ENCODE measurements at regions not wholly inside any gene's neighbourhood (a gene's known extent, or its start where the extent isn't known, plus 50 kb on each side); places are given as distances from the start of the nearest gene placed in this dataset.

DNA sequence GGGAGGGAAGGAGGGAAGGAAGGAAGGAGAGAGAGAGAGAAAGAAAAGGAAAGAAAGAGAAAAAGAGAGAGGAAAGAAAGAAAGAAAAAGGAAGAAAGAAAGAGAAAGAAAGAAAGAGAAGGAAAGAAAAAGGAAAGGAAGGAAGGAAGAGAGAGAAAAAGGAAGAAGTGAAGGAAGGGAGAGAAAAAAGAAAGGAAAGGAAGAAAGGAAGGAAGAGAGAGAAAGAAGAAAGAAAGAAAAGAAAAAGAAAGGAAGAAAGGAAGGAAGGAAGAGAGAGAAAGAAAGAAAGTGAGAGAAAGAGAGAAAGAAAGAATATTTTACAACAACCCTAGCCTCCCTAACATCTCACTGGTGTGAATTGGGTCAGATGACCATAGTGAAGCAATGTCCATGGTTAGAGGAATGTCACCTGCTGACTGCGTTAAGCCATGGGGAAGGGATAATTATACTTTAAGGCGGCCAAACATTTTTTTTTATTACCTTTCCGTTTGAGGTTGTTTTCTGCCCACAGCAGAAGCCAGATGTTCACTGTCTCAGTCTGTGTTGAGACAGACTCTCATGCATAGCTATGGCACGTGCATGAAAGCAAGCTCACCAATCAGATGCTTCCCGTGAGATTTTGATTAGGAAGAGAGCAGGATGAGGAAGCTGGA, 76.4 kb downstream of the SNRPE start:
- TF ChIP-seq, protein P1, sequence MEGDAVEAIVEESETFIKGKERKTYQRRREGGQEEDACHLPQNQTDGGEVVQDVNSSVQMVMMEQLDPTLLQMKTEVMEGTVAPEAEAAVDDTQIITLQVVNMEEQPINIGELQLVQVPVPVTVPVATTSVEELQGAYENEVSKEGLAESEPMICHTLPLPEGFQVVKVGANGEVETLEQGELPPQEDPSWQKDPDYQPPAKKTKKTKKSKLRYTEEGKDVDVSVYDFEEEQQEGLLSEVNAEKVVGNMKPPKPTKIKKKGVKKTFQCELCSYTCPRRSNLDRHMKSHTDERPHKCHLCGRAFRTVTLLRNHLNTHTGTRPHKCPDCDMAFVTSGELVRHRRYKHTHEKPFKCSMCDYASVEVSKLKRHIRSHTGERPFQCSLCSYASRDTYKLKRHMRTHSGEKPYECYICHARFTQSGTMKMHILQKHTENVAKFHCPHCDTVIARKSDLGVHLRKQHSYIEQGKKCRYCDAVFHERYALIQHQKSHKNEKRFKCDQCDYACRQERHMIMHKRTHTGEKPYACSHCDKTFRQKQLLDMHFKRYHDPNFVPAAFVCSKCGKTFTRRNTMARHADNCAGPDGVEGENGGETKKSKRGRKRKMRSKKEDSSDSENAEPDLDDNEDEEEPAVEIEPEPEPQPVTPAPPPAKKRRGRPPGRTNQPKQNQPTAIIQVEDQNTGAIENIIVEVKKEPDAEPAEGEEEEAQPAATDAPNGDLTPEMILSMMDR (conservative IDR thresholded peaks at IDR 0.05 in 1 of 2, IDR thresholded peaks at IDR 0.05 in 1 of 2; ENCODE audit: extremely low read depth in 1 of 2, insufficient read depth in 1 of 2, low read depth in 1 of 2, low read length in 2 of 2) = no peak
- TF ChIP-seq EZH2 (IDR thresholded peaks at IDR 0.05; ENCODE audit: borderline replicate concordance, low read length) = no peak

Data from mammary epithelial cell (primary cell).